Smooth muscle cell (in vitro differentiated cells): ENCODE measurements at regions not wholly inside any gene's neighbourhood (a gene's known extent, or its start where the extent isn't known, plus 50 kb on each side); places are given as distances from the start of the nearest gene placed in this dataset.

Source experiments
- DNase-seq: peaks from one replicate; lab custom pipeline; 2025; ENCODE audit not compliant: unreplicated experiment; lab: John Stamatoyannopoulos, UW
- H2AFZ ChIP-seq: fragments of 200-600 bp; sonication (generic); 2 replicates; pipeline ENCODE4 v1.6.0; 2016; ENCODE audit warnings: antibody characterized with exemption, low read depth, mild to moderate bottlenecking
- H3F3A ChIP-seq: fragments of 200-600 bp; sonication (generic); 2 replicates; pipeline ENCODE4 v1.6.0; 2017; ENCODE audit warnings: antibody characterized with exemption, low read depth
- H3K27ac ChIP-seq: fragments of 200-600 bp; sonication (generic); 2 replicates; pipeline ENCODE4 v1.5.1; 2016; ENCODE audit warnings: low read depth, mild to moderate bottlenecking
- H3K27me3 ChIP-seq: fragments of 200-600 bp; sonication (generic); 2 replicates; pipeline ENCODE4 v1.6.1; 2016; ENCODE audit warnings: low read depth, mild to moderate bottlenecking
- H3K36me3 ChIP-seq: fragments of 200-600 bp; sonication (generic); 2 replicates; pipeline ENCODE4 v1.5.1; 2016; ENCODE audit warnings: low read depth
- H3K4me1 ChIP-seq: fragments of 200-600 bp; sonication (generic); 2 replicates; pipeline ENCODE4 v1.5.1; 2016; ENCODE audit warnings: low read depth
- H3K4me2 ChIP-seq: fragments of 200-600 bp; sonication (generic); 2 replicates; pipeline ENCODE4 v1.6.0; 2016; ENCODE audit warnings: mild to moderate bottlenecking
- H3K4me3 ChIP-seq: fragments of 200-600 bp; sonication (generic); 2 replicates; pipeline ENCODE4 v1.5.1; 2016; ENCODE audit warnings: mild to moderate bottlenecking
- H3K79me2 ChIP-seq: fragments of 200-600 bp; sonication (generic); 2 replicates; pipeline ENCODE4 v1.6.0; 2016; ENCODE audit warnings: low read depth, mild to moderate bottlenecking
- H3K9ac ChIP-seq: fragments of 200-600 bp; sonication (generic); 2 replicates; pipeline ENCODE4 v1.6.0; 2016; ENCODE audit warnings: low read depth
- H3K9me3 ChIP-seq: fragments of 200-600 bp; sonication (generic); replicated peaks from 2 replicates; pipeline ENCODE4 v1.5.1; 2016; ENCODE audit warnings: low read depth
- H4K20me1 ChIP-seq: fragments of 200-600 bp; sonication (generic); 2 replicates; pipeline ENCODE4 v1.6.0; 2016; ENCODE audit warnings: low read depth
- CTCF ChIP-seq: fragments of 200-600 bp; sonication (generic); IDR thresholded peaks from 2 replicates; pipeline ENCODE4 v1.5.1; 2017; ENCODE audit warnings: borderline replicate concordance, mild to moderate bottlenecking, antibody characterized with exemption; ENCODE audit not compliant: insufficient read depth, poor library complexity, severe bottlenecking
- WGBS: methylation state at CpG from one replicate; pipeline ENCODE4 v1.1.7; 2016; ENCODE audit warnings: low lambda C conversion rate; 5-methylcytosine and 5-hydroxymethylcytosine counted together

GRCh38 chr2:58609326-58609725 lies 368.2 kb upstream of the FANCL start:
- Histone ChIP-seq H2AFZ (no peak overlapping the region), H3K9ac (no peak overlapping the region), H3K79me2 (no peaks in the 10 kb centered on the region), H4K20me1 (no peaks in the 10 kb centered on the region), H3K36me3 (no peaks in the 10 kb centered on the region), H3K9me3 (no peaks in the 10 kb centered on the region), H3K4me2 (no peak overlapping the region), H3K4me3 (no peak overlapping the region), H3K27me3 (no peaks in the 10 kb centered on the region), H3K27ac (no peak overlapping the region), H3K4me1 (no peaks in the 10 kb centered on the region), H3F3A (no peaks in the 10 kb centered on the region)
- no peak for DNase-seq
- WGBS = 100% methylated on average over 1 of the region's 1 CpG
- TF ChIP-seq CTCF = no peak

- no peak overlapping the region for H3K27ac ChIP-seq
- no peaks in the 10 kb centered on the region for H3K4me1 ChIP-seq
- no peak for TF ChIP-seq CTCF
- no peak overlapping the region for H3K4me3 ChIP-seq
- 76% methylated on average over 1 of the region's 1 CpG for WGBS
- no peaks in the 10 kb centered on the region for H3F3A ChIP-seq
- no peaks in the 10 kb centered on the region for H4K20me1 ChIP-seq
- no peak overlapping the region for H3K9ac ChIP-seq
- H3K79me2 ChIP-seq = no peaks in the 10 kb centered on the region
- no peak for DNase-seq
- no peak overlapping the region for H2AFZ ChIP-seq
- no peak overlapping the region for H3K4me2 ChIP-seq
- H3K27me3 ChIP-seq = no peaks in the 10 kb centered on the region
- H3K9me3 ChIP-seq = no peaks in the 10 kb centered on the region
- no peaks in the 10 kb centered on the region for H3K36me3 ChIP-seq
Observed at GRCh38 chr2:58608146-58608545, 367.0 kb upstream of the FANCL start.

GRCh38 chr2:58607448-58607847 lies 366.3 kb upstream of the FANCL start:
- Histone ChIP-seq H3K79me2 (no peaks in the 10 kb centered on the region), H3K36me3 (no peaks in the 10 kb centered on the region), H3K4me1 (no peaks in the 10 kb centered on the region), H3K9ac (no peak overlapping the region), H4K20me1 (no peaks in the 10 kb centered on the region), H3K4me2 (no peak overlapping the region), H3K27ac (no peak overlapping the region), H3F3A (no peaks in the 10 kb centered on the region), H3K27me3 (no peaks in the 10 kb centered on the region), H3K9me3 (no peaks in the 10 kb centered on the region), H3K4me3 (no peak overlapping the region), H2AFZ (no peak overlapping the region)
- DNase-seq = no peak
- no peak for TF ChIP-seq CTCF
- 97% methylated on average over 2 of the region's 2 CpGs for WGBS

DNA sequence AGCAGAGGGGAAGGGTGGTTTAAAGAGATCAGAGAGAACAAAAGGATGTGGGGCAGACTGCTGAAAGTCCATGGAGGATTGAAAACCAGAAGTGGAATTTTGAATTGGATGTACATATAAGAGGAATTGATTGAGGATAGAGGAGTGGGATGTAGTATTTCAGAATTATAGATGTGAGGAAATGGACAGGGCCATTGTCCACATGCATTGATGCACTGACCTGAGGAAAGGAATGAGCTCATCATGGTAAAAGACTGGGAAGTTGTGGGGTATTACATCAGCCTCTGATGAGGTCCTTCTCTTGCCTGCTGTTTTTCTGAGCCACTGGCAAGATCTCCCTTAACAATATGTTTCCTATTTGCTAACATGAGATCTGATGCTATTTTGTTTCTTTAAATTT lies 365.7 kb upstream of the FANCL start:
- Histone ChIP-seq H3K27me3 (no peaks in the 10 kb centered on the region), H3K9ac (no peak overlapping the region), H4K20me1 (no peaks in the 10 kb centered on the region), H3K79me2 (no peaks in the 10 kb centered on the region), H3K9me3 (no peaks in the 10 kb centered on the region), H3K27ac (no peak overlapping the region), H3F3A (no peaks in the 10 kb centered on the region), H3K36me3 (no peaks in the 10 kb centered on the region), H3K4me2 (no peak overlapping the region), H3K4me1 (no peaks in the 10 kb centered on the region), H3K4me3 (no peak overlapping the region), H2AFZ (no peak overlapping the region)
- no peak for TF ChIP-seq CTCF
- DNase-seq = no peak
